GM12875 (cell line): ENCODE measurements at regions not wholly inside any gene's neighbourhood (a gene's known extent, or its start where the extent isn't known, plus 50 kb on each side); places are given as distances from the start of the nearest gene placed in this dataset.
A peak's percentile ranks its signal among the peaks of the same experiment; 100 is the strongest.
"Not testable (repeated sequence)": the region's sequence is repeated elsewhere in the genome, so short reads cannot be mapped to it uniquely, and the experiment has no call there.

ENCODE experiments used
- H3K4me3 ChIP-seq: one replicate; pipeline ENCODE4 v1.5.1; 2011; ENCODE audit warnings: low read depth, low read length, control low read depth
- TF ChIP-seq, protein P1 (sequence below): IDR thresholded peaks from 2 replicates; pipeline ENCODE4 v1.5.1; 2011; ENCODE audit warnings: low read depth, mild to moderate bottlenecking, control low read depth, inconsistent platforms, low read length, moderate library complexity, borderline replicate concordance; ENCODE audit not compliant: insufficient read depth

DNA sequence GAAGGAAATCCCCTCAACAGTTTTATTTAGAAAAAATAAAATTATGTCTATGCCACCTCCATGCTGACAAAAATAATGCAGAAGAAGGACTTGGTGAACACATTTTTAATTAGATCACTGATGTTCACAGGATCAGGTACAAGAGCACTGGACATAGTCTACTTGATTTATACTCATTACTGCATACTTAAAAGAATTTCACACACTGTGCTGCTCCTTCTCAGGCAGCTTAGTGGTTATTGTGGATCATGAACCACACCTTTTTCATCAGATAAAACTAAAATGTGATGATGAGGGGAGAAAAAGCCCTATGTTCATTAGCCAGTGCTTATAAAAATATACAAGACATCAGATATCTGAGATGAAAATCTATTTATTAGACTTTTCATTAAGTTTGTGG lies 103.3 kb upstream of the DPH5 start:
- no peak overlapping the region for H3K4me3 ChIP-seq
- TF ChIP-seq, protein P1, sequence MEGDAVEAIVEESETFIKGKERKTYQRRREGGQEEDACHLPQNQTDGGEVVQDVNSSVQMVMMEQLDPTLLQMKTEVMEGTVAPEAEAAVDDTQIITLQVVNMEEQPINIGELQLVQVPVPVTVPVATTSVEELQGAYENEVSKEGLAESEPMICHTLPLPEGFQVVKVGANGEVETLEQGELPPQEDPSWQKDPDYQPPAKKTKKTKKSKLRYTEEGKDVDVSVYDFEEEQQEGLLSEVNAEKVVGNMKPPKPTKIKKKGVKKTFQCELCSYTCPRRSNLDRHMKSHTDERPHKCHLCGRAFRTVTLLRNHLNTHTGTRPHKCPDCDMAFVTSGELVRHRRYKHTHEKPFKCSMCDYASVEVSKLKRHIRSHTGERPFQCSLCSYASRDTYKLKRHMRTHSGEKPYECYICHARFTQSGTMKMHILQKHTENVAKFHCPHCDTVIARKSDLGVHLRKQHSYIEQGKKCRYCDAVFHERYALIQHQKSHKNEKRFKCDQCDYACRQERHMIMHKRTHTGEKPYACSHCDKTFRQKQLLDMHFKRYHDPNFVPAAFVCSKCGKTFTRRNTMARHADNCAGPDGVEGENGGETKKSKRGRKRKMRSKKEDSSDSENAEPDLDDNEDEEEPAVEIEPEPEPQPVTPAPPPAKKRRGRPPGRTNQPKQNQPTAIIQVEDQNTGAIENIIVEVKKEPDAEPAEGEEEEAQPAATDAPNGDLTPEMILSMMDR = no peak

DNA sequence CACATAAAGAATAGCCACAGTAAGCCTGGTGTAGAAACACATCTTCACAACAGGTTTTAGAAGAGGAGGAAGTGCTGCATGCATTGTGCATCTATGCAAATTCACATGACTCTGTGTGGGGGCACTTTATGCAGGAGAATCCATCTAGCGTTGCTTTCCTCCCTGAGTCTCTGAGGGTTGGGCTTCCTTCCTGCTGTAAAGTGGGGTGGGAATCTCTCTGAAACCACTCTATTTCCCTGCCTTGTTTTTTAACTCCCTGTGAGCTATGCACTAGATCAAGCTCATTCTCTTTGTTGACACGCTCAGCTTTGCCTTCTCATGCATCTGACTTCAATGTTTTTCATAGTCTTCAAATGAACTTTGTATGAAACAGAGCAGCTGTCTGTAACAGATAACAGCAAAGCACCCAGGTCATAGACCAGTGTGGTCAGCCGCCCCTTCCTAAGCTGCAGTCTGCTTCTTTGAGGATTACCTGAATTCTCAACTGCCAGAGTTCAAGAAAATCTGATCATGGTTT lies 102.7 kb upstream of the DPH5 start:
- no peak overlapping the region for H3K4me3 ChIP-seq
- TF ChIP-seq, protein P1 = no peak

DNA sequence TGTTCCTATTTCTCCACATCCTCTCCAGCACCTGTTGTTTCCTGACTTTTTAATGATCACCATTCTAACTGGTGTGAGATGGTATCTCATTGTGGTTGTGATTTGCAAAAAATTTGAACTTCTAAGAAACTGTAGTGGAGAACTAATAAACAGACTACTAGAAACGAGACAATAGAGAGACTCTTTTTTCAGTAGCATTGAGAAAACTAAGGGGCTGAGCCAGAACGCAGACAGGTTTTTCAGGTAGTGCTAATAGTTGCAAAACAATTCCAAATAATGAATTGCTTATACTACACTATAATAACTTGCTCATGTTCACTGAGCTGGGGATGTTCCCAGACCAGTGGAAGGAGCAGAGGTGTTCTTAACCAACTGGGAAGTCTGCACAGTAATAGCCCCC lies 98.8 kb upstream of the DPH5 start:
- TF ChIP-seq, protein P1 = no peak

DNA sequence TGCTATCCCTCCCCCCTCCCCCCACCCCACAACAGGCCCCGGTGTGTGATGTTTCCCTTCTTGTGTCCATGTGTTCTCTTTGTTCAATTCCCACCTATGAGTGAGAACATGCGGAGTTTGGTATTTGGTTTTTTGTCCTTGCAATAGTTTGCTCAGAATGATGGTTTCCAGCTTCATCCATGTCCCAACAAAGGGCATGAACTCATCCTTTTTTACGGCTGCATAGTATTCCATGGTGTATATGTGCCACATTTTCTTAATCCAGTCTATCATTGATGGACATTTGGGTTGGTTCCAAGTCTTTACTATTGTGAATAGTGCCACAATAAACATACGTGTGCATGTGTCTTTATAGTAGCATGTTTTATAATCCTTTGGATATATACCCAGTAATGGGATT lies 98.3 kb upstream of the DPH5 start:
- H3K4me3 ChIP-seq = not testable (repeated sequence)

More for the DNA sequence above, 98.8 kb upstream of the DPH5 start:
- H3K4me3 ChIP-seq = no peak overlapping the region

DNA sequence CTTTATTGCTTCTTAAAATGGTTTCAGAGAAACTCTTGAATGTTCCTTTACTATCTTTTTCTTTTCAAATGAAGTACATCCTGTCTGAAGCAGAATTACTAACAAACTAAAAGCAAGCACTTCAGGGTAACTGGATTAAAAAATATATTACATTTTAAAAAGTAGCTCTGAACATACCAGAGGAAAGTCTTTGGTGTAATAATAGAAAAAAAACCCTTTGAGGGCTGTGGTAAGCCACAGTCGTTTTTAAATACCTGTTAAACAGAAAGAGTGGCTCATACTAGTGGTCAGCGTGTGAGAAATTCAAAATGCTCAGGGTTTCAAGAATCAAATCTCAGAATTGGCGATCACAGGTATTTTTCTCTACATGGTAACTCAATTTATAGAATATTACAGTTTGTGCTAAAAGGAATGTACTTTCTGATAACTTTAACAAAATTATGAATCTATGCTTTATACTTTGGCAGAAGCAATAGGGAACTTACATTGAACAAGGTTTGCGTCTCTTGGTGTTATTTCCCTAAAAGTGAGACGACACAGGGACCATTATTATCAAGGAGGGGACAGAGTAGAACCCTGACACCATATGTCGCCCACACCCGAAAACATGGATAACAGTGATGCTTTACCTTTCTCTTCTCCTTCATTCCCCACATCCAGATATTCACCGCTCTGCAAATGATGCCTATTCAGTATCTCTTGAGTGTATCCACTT lies 97.0 kb upstream of the DPH5 start:
- peak overlapping the region; percentile 5 for H3K4me3 ChIP-seq
- TF ChIP-seq, protein P1 = no peak

DNA sequence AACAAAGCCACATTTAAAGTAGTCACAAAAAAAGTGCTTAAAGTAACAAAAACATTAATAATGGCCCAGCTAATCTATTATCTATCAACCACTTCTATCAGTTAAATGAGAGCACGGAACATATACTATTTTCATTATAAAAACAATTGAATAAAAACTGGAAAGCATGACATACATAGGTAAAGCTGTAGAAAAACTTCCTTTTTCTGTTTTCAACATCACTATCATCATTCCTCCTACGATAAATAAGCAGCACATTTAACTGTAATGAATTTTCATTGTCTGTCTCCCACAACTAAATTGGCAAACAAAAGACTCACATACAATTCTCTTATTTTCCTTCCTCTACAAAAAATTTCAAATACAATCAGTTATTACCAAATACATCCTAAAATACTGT lies 96.4 kb upstream of the DPH5 start:
- TF ChIP-seq, protein P1 = no peak
- H3K4me3 ChIP-seq = no peak overlapping the region

DNA sequence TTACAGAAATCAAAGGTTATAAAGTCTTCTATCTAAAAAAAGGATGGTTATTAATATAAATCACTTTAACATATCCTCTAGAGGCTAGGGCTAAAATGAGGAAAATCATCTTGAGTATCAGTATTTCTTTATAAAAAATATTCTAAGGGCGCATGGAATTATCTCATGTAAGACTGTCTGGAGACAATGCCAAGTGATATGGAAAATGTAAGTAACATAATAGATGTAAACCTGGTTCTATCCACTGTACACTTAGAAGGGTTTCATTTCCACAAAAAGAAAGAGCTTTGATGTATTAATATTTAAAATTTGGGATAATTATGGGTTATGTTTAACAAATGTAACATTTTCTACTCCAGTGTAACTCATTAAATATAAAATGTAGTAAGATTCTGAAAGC lies 95.9 kb upstream of the DPH5 start:
- TF ChIP-seq, protein P1 = no peak
- H3K4me3 ChIP-seq = no peak overlapping the region
